Right atrium auricular region (tissue), 2 donors: ENCODE measurements at regions not wholly inside any gene's neighbourhood (a gene's known extent, or its start where the extent isn't known, plus 50 kb on each side); places are given as distances from the start of the nearest gene placed in this dataset.

Experiments
- DNase-seq: peaks from one replicate; pipeline ENCODE4 v3.0.0-alpha.2; 2019; ENCODE audit warnings: low spot score
- H3K27ac ChIP-seq, 2 donors: fragments of 200-600 bp; sonication (generic); 1 replicate in 1 of 2; 2 replicates in 1 of 2; pipeline ENCODE4 v1.5.1; 2016 to 2019
- H3K27me3 ChIP-seq, 2 donors: fragments of 200-600 bp; sonication (generic); one replicate each; pipeline versions ENCODE4 v1.5.1 to v1.6.0; 2017 to 2019
- H3K36me3 ChIP-seq: fragments of 200-600 bp; sonication (generic); one replicate; pipeline ENCODE4 v1.5.1; 2016
- H3K4me1 ChIP-seq, 2 donors: fragments of 200-600 bp; sonication (generic); one replicate each; pipeline versions ENCODE4 v1.5.1 to v1.6.0; 2017 to 2019
- H3K4me3 ChIP-seq, 2 donors: fragments of 200-600 bp; sonication (generic); 1 replicate in 1 of 2; 2 replicates in 1 of 2; pipeline ENCODE4 v1.5.1; 2017 to 2019; ENCODE audit warnings: mild to moderate bottlenecking in 1 of 2, moderate library complexity in 1 of 2
- H3K9me3 ChIP-seq, 2 donors: fragments of 200-600 bp; sonication (generic); one replicate each; pipeline ENCODE4 v1.5.1; 2019
- CTCF ChIP-seq, 2 donors: fragments of 200-600 bp; sonication (generic); IDR thresholded peaks; one replicate each; pipeline ENCODE4 v1.5.1; 2019; ENCODE audit warnings: antibody characterized with exemption in 2 of 2

GRCh38 chr2:121977326-121977725 is 221.9 kb downstream of the TSN start:
- Histone ChIP-seq H3K4me3 (no peak overlapping the region), H3K27me3 (no peaks in the 10 kb centered on the region), H3K9me3 (no peaks in the 10 kb centered on the region), H3K27ac (no peak overlapping the region), H3K36me3 (no peaks in the 10 kb centered on the region), H3K4me1 (peaks cover 0 to 11% of the 10 kb centered on the region in 2 donors)
- DNase-seq: no peak
- TF ChIP-seq CTCF (IDR thresholded peaks at IDR 0.05): no peak

- DNase-seq: no peak
- no peak for TF ChIP-seq CTCF (IDR thresholded peaks at IDR 0.05)
- H3K36me3 ChIP-seq: no peaks in the 10 kb centered on the region
- no peaks in the 10 kb centered on the region for H3K4me1 ChIP-seq
- H3K27ac ChIP-seq: no peak overlapping the region
- no peak overlapping the region for H3K4me3 ChIP-seq
- H3K9me3 ChIP-seq: no peaks in the 10 kb centered on the region
- no peaks in the 10 kb centered on the region for H3K27me3 ChIP-seq
Measured at GRCh38 chr2:121992700-121993099, 237.2 kb downstream of the TSN start.

- no peak for TF ChIP-seq CTCF (IDR thresholded peaks at IDR 0.05)
- no peaks in the 10 kb centered on the region for H3K27me3 ChIP-seq
- H3K4me3 ChIP-seq: no peak overlapping the region
- no peaks in the 10 kb centered on the region for H3K36me3 ChIP-seq
- H3K4me1 ChIP-seq: no peaks in the 10 kb centered on the region
- no peaks in the 10 kb centered on the region for H3K9me3 ChIP-seq
- no peak overlapping the region for H3K27ac ChIP-seq
- no peak for DNase-seq
Measured at GRCh38 chr2:121993682-121994081, 238.2 kb downstream of the TSN start.

- H3K4me1 ChIP-seq: peaks cover 0 to 8% of the 10 kb centered on the region in 2 donors
- no peak overlapping the region for H3K4me3 ChIP-seq
- no peaks in the 10 kb centered on the region for H3K36me3 ChIP-seq
- no peak overlapping the region for H3K27ac ChIP-seq
- no peak for TF ChIP-seq CTCF (IDR thresholded peaks at IDR 0.05)
- H3K27me3 ChIP-seq: no peaks in the 10 kb centered on the region
- H3K9me3 ChIP-seq: no peaks in the 10 kb centered on the region
- no peak for DNase-seq
Measured at GRCh38 chr2:121994238-121995206, 239.1 kb downstream of the TSN start.

GRCh38 chr2:121998751-121999150 is 243.3 kb downstream of the TSN start:
- DNase-seq: no peak
- Histone ChIP-seq H3K9me3 (no peaks in the 10 kb centered on the region), H3K4me3 (no peak overlapping the region), H3K27ac (no peak overlapping the region), H3K4me1 (peaks cover 0 to 11% of the 10 kb centered on the region in 2 donors), H3K36me3 (no peaks in the 10 kb centered on the region), H3K27me3 (no peaks in the 10 kb centered on the region)
- TF ChIP-seq CTCF (IDR thresholded peaks at IDR 0.05): no peak
